Activated T-cell treated with anti-CD3 and anti-CD28 coated beads, Interleukin-2, amount 50 U/mL, for 24 hours (primary cell): ENCODE measurements at regions not wholly inside any gene's neighbourhood (a gene's known extent, or its start where the extent isn't known, plus 50 kb on each side); places are given as distances from the start of the nearest gene placed in this dataset.
A peak's percentile ranks its signal among the peaks of the same experiment; 100 is the strongest.

Source experiments
- DNase-seq: peaks from one replicate; pipeline ENCODE4 v3.0.0-alpha.2; 2020
- H3K27ac Mint-ChIP-seq: 2 replicates; pipeline ENCODE4 v1.8.0; 2020; ENCODE audit warnings: mild to moderate bottlenecking, mixed read lengths
- H3K27me3 Mint-ChIP-seq: 2 replicates; pipeline ENCODE4 v1.8.0; 2020; ENCODE audit warnings: mixed read lengths
- H3K36me3 Mint-ChIP-seq: 2 replicates; pipeline ENCODE4 v1.8.0; 2020; ENCODE audit warnings: low read depth, mixed read lengths
- H3K4me1 Mint-ChIP-seq: 2 replicates; pipeline ENCODE4 v1.8.0; 2020; ENCODE audit warnings: low read depth, mixed read lengths
- H3K4me3 Mint-ChIP-seq: 2 replicates; pipeline ENCODE4 v1.8.0; 2020; ENCODE audit warnings: mild to moderate bottlenecking, moderate library complexity, mixed read lengths
- H3K9me3 Mint-ChIP-seq: 2 replicates; pipeline ENCODE4 v1.8.0; 2020; ENCODE audit warnings: mixed read lengths

- peak overlapping the region; percentile 77 for H3K27ac Mint-ChIP-seq
- DNase-seq = peak; percentile 36
- H3K27me3 Mint-ChIP-seq = no peaks in the 10 kb centered on the region
- no peaks in the 10 kb centered on the region for H3K36me3 Mint-ChIP-seq
- H3K4me3 Mint-ChIP-seq = no peak overlapping the region
- H3K9me3 Mint-ChIP-seq = no peaks in the 10 kb centered on the region
- peaks cover 13% of the 10 kb centered on the region for H3K4me1 Mint-ChIP-seq
Measured at GRCh38 chr4:128709268-128709667, 100.2 kb upstream of the JADE1 start.

GRCh38 chr4:128707864-128708263 is 101.6 kb upstream of the JADE1 start:
- Mint-ChIP-seq H3K4me3 (no peak overlapping the region), H3K27me3 (no peaks in the 10 kb centered on the region), H3K9me3 (no peaks in the 10 kb centered on the region), H3K27ac (no peak overlapping the region), H3K36me3 (no peaks in the 10 kb centered on the region), H3K4me1 (peaks cover 9% of the 10 kb centered on the region)
- DNase-seq = no peak

- Mint-ChIP-seq H3K27me3 (no peaks in the 10 kb centered on the region), H3K36me3 (no peaks in the 10 kb centered on the region), H3K4me3 (no peak overlapping the region), H3K9me3 (no peaks in the 10 kb centered on the region), H3K27ac (no peak overlapping the region), H3K4me1 (peaks cover 4% of the 10 kb centered on the region)
- DNase-seq = no peak
Measured at GRCh38 chr4:128703948-128704347, 105.6 kb upstream of the JADE1 start.

GRCh38 chr4:128700659-128701350 is 108.7 kb upstream of the JADE1 start:
- no peaks in the 10 kb centered on the region for H3K4me1 Mint-ChIP-seq
- no peak for DNase-seq

GRCh38 chr4:128698386-128698785 is 111.1 kb upstream of the JADE1 start:
- H3K4me1 Mint-ChIP-seq = no peaks in the 10 kb centered on the region
- H3K27ac Mint-ChIP-seq = no peak overlapping the region
- no peaks in the 10 kb centered on the region for H3K36me3 Mint-ChIP-seq
- no peak overlapping the region for H3K4me3 Mint-ChIP-seq
- no peaks in the 10 kb centered on the region for H3K9me3 Mint-ChIP-seq
- no peak for DNase-seq
- no peaks in the 10 kb centered on the region for H3K27me3 Mint-ChIP-seq

More at GRCh38 chr4:128700659-128701350, 108.7 kb upstream of the JADE1 start:
- Mint-ChIP-seq H3K27ac (no peak overlapping the region), H3K9me3 (no peaks in the 10 kb centered on the region), H3K4me3 (no peak overlapping the region), H3K36me3 (no peaks in the 10 kb centered on the region), H3K27me3 (no peaks in the 10 kb centered on the region)

- Mint-ChIP-seq H3K27ac (no peak overlapping the region), H3K9me3 (no peaks in the 10 kb centered on the region), H3K4me3 (no peak overlapping the region), H3K36me3 (no peaks in the 10 kb centered on the region), H3K27me3 (no peaks in the 10 kb centered on the region), H3K4me1 (no peaks in the 10 kb centered on the region)
- no peak for DNase-seq
Measured at GRCh38 chr4:128697323-128697722, 112.2 kb upstream of the JADE1 start.

- H3K4me1 Mint-ChIP-seq = no peaks in the 10 kb centered on the region
- no peak overlapping the region for H3K4me3 Mint-ChIP-seq
- DNase-seq = no peak
- no peak overlapping the region for H3K27ac Mint-ChIP-seq
- H3K36me3 Mint-ChIP-seq = no peaks in the 10 kb centered on the region
- H3K9me3 Mint-ChIP-seq = no peaks in the 10 kb centered on the region
- peaks cover 14% of the 10 kb centered on the region for H3K27me3 Mint-ChIP-seq
Measured at GRCh38 chr4:128690011-128690410, 119.5 kb upstream of the JADE1 start.

GRCh38 chr4:128688846-128689437 is 120.6 kb upstream of the JADE1 start:
- no peak overlapping the region for H3K27ac Mint-ChIP-seq
- peaks cover 14% of the 10 kb centered on the region for H3K27me3 Mint-ChIP-seq
- DNase-seq = no peak
- H3K4me1 Mint-ChIP-seq = no peaks in the 10 kb centered on the region
- no peaks in the 10 kb centered on the region for H3K36me3 Mint-ChIP-seq
- H3K4me3 Mint-ChIP-seq = no peak overlapping the region
- H3K9me3 Mint-ChIP-seq = no peaks in the 10 kb centered on the region

GRCh38 chr4:128688033-128688721 is 121.3 kb upstream of the JADE1 start:
- H3K36me3 Mint-ChIP-seq = no peaks in the 10 kb centered on the region
- H3K9me3 Mint-ChIP-seq = no peaks in the 10 kb centered on the region
- no peak for DNase-seq
- H3K27ac Mint-ChIP-seq = no peak overlapping the region
- H3K4me1 Mint-ChIP-seq = no peaks in the 10 kb centered on the region
- H3K27me3 Mint-ChIP-seq = peaks cover 14% of the 10 kb centered on the region
- H3K4me3 Mint-ChIP-seq = no peak overlapping the region

GRCh38 chr4:128686810-128687209 is 122.7 kb upstream of the JADE1 start:
- Mint-ChIP-seq H3K36me3 (no peaks in the 10 kb centered on the region), H3K4me3 (no peak overlapping the region), H3K27me3 (peaks cover 17% of the 10 kb centered on the region), H3K4me1 (no peaks in the 10 kb centered on the region), H3K9me3 (no peaks in the 10 kb centered on the region), H3K27ac (no peak overlapping the region)
- no peak for DNase-seq

- no peak for DNase-seq
- Mint-ChIP-seq H3K9me3 (no peaks in the 10 kb centered on the region), H3K4me1 (no peaks in the 10 kb centered on the region), H3K27ac (no peak overlapping the region), H3K27me3 (peaks cover 17% of the 10 kb centered on the region), H3K36me3 (no peaks in the 10 kb centered on the region), H3K4me3 (no peak overlapping the region)
Measured at GRCh38 chr4:128686032-128686465, 123.5 kb upstream of the JADE1 start.

- Mint-ChIP-seq H3K4me1 (no peaks in the 10 kb centered on the region), H3K9me3 (no peaks in the 10 kb centered on the region), H3K27me3 (peaks cover 19% of the 10 kb centered on the region), H3K36me3 (no peaks in the 10 kb centered on the region), H3K4me3 (no peak overlapping the region), H3K27ac (no peak overlapping the region)
- no peak for DNase-seq
Measured at GRCh38 chr4:128684016-128684415, 125.5 kb upstream of the JADE1 start.

- no peak for DNase-seq
- no peak overlapping the region for H3K27ac Mint-ChIP-seq
- H3K9me3 Mint-ChIP-seq = no peaks in the 10 kb centered on the region
- no peak overlapping the region for H3K4me3 Mint-ChIP-seq
- H3K4me1 Mint-ChIP-seq = no peaks in the 10 kb centered on the region
- peaks cover 19% of the 10 kb centered on the region for H3K27me3 Mint-ChIP-seq
- no peaks in the 10 kb centered on the region for H3K36me3 Mint-ChIP-seq
Measured at GRCh38 chr4:128682942-128683666, 126.4 kb upstream of the JADE1 start.

GRCh38 chr4:128676095-128676494 is 133.4 kb upstream of the JADE1 start:
- peaks cover 4% of the 10 kb centered on the region for H3K4me1 Mint-ChIP-seq

More at GRCh38 chr4:128676095-128676494, 133.4 kb upstream of the JADE1 start:
- Mint-ChIP-seq H3K4me3 (no peak overlapping the region), H3K9me3 (no peaks in the 10 kb centered on the region), H3K27me3 (peaks cover 2% of the 10 kb centered on the region), H3K36me3 (no peaks in the 10 kb centered on the region), H3K27ac (no peak overlapping the region)
- DNase-seq = no peak
